GM23248 (cell line): ENCODE measurements at regions not wholly inside any gene's neighbourhood (a gene's known extent, or its start where the extent isn't known, plus 50 kb on each side); places are given as distances from the start of the nearest gene placed in this dataset.

Source experiments
- EZH2 ChIP-seq: fragments of 200-600 bp; sonication (generic); IDR thresholded peaks from 2 replicates; pipeline ENCODE4 v1.6.1; 2018; ENCODE audit warnings: antibody characterized with exemption, mild to moderate bottlenecking; ENCODE audit not compliant: insufficient read depth, poor library complexity, severe bottlenecking
- EZH2phosphoT487 ChIP-seq: fragments of 200-600 bp; sonication (generic); IDR thresholded peaks from 2 replicates; pipeline ENCODE4 v1.6.1; 2018; ENCODE audit warnings: antibody characterized with exemption, moderate library complexity, mild to moderate bottlenecking, low read depth; ENCODE audit not compliant: insufficient read depth

DNA sequence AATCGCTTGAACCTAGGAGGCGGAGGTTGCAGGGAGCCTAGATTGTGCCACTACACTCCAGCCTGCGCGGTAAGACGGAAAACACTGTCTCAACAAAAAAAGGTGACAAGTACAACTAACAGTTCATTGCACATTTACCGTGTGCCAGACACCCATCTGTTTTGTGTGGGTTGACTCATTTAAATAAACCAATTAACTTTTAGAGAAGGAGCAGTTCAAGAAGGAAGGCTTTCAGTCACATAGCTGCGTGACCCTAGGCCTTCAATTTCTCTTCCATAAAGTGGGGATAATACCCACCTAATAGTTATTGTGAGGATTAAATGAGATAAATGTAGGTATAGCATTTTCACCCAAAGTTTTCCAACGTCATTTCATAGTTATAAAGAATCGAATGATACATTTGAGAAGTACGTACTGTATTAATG lies 52.3 kb upstream of the KDM7A start:
- TF ChIP-seq EZH2 (no peak), EZH2phosphoT487 (no peak)
